Gastroesophageal sphincter (tissue), 2 donors: ENCODE measurements at regions not wholly inside any gene's neighbourhood (a gene's known extent, or its start where the extent isn't known, plus 50 kb on each side); places are given as distances from the start of the nearest gene placed in this dataset.

Experiments used
- EP300 ChIP-seq: sonication (generic); formaldehyde crosslinking; IDR thresholded peaks from one replicate; pipeline ENCODE4 v1.6.1; 2017; ENCODE audit warnings: antibody characterized with exemption, mild to moderate bottlenecking
- POLR2A ChIP-seq, 2 donors: fragments of 450-650 bp; IDR thresholded peaks; one replicate each; pipeline ENCODE4 v1.6.1; 2017; ENCODE audit warnings: antibody characterized with exemption in 2 of 2, mild to moderate bottlenecking in 2 of 2, moderate library complexity in 1 of 2

GRCh38 chr4:175413561-175413960 lies 398.5 kb downstream of the GPM6A start:
- TF ChIP-seq EP300, result no peak
- no peak for TF ChIP-seq POLR2A (IDR thresholded peaks at IDR 0.05)
